Parathyroid adenoma (tissue), 2 donors: ENCODE measurements at regions not wholly inside any gene's neighbourhood (a gene's known extent, or its start where the extent isn't known, plus 50 kb on each side); places are given as distances from the start of the nearest gene placed in this dataset.

Experiments used
- H2AFZ ChIP-seq: fragments of 300-600 bp; sonication (generic); one replicate; pipeline ENCODE4 v1.7.0; 2017; ENCODE audit warnings: antibody characterized with exemption, mild to moderate bottlenecking
- H3K27ac ChIP-seq: fragments of 300-600 bp; sonication (generic); one replicate; pipeline ENCODE4 v1.7.0; 2017
- H3K27me3 ChIP-seq: fragments of 300-600 bp; sonication (generic); one replicate; pipeline ENCODE4 v1.7.0; 2017; ENCODE audit warnings: low read length; ENCODE audit not compliant: control insufficient read depth, insufficient read depth
- H3K36me3 ChIP-seq: fragments of 300-600 bp; sonication (generic); one replicate; pipeline ENCODE4 v1.7.0; 2017; ENCODE audit warnings: low read length; ENCODE audit not compliant: control insufficient read depth, insufficient read depth
- H3K4me1 ChIP-seq: fragments of 300-600 bp; sonication (generic); one replicate; pipeline ENCODE4 v1.7.0; 2017; ENCODE audit warnings: control low read depth
- H3K4me2 ChIP-seq: fragments of 300-600 bp; sonication (generic); one replicate; pipeline ENCODE4 v1.7.0; 2017; ENCODE audit warnings: low read length
- H3K4me3 ChIP-seq: fragments of 300-600 bp; sonication (generic); one replicate; pipeline ENCODE4 v1.7.0; 2017; ENCODE audit warnings: low read depth, low read length
- H3K79me2 ChIP-seq: fragments of 300-600 bp; sonication (generic); one replicate; pipeline ENCODE4 v1.7.0; 2017; ENCODE audit warnings: control low read depth
- H3K9ac ChIP-seq: fragments of 300-600 bp; sonication (generic); one replicate; pipeline ENCODE4 v1.7.0; 2017; ENCODE audit warnings: mild to moderate bottlenecking
- H3K9me3 ChIP-seq: fragments of 300-600 bp; sonication (generic); one replicate; pipeline ENCODE4 v1.7.0; 2017; ENCODE audit warnings: low read length; ENCODE audit not compliant: control insufficient read depth
- TF ChIP-seq, protein P1 (sequence below): fragments of 300-600 bp; sonication (generic); IDR thresholded peaks from one replicate; pipeline ENCODE4 v1.7.0; 2017; ENCODE audit warnings: antibody characterized with exemption, mild to moderate bottlenecking
- donor health status: primary hyperparathyroidism.

GRCh38 chr12:124464062-124464461, 103.3 kb downstream of the NCOR2 start:
- Histone ChIP-seq H3K36me3 (no peaks in the 10 kb centered on the region), H3K9me3 (no peaks in the 10 kb centered on the region)

GRCh38 chr12:124463341-124463921, 104.0 kb downstream of the NCOR2 start:
- Histone ChIP-seq H3K27me3 (no peaks in the 10 kb centered on the region), H3K79me2 (peaks cover 30% of the 10 kb centered on the region), H3K9ac (no peak overlapping the region), H3K4me2 (no peak overlapping the region), H3K9me3 (no peaks in the 10 kb centered on the region), H3K4me3 (no peak overlapping the region), H2AFZ (no peak overlapping the region), H3K4me1 (no peaks in the 10 kb centered on the region), H3K27ac (no peak overlapping the region), H3K36me3 (no peaks in the 10 kb centered on the region)
- TF ChIP-seq, protein P1, sequence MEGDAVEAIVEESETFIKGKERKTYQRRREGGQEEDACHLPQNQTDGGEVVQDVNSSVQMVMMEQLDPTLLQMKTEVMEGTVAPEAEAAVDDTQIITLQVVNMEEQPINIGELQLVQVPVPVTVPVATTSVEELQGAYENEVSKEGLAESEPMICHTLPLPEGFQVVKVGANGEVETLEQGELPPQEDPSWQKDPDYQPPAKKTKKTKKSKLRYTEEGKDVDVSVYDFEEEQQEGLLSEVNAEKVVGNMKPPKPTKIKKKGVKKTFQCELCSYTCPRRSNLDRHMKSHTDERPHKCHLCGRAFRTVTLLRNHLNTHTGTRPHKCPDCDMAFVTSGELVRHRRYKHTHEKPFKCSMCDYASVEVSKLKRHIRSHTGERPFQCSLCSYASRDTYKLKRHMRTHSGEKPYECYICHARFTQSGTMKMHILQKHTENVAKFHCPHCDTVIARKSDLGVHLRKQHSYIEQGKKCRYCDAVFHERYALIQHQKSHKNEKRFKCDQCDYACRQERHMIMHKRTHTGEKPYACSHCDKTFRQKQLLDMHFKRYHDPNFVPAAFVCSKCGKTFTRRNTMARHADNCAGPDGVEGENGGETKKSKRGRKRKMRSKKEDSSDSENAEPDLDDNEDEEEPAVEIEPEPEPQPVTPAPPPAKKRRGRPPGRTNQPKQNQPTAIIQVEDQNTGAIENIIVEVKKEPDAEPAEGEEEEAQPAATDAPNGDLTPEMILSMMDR: no peak

More at GRCh38 chr12:124464062-124464461, 103.3 kb downstream of the NCOR2 start:
- no peak overlapping the region for H3K9ac ChIP-seq
- no peak overlapping the region for H3K4me2 ChIP-seq
- TF ChIP-seq, protein P1: no peak
- no peaks in the 10 kb centered on the region for H3K4me1 ChIP-seq
- H3K4me3 ChIP-seq: no peak overlapping the region
- H3K27me3 ChIP-seq: no peaks in the 10 kb centered on the region
- H3K27ac ChIP-seq: no peak overlapping the region
- H2AFZ ChIP-seq: no peak overlapping the region
- peaks cover 32% of the 10 kb centered on the region for H3K79me2 ChIP-seq

GRCh38 chr12:124462750-124463149, 104.7 kb downstream of the NCOR2 start:
- Histone ChIP-seq H3K27me3 (no peaks in the 10 kb centered on the region), H3K4me2 (no peak overlapping the region), H3K4me3 (no peak overlapping the region), H2AFZ (no peak overlapping the region), H3K4me1 (no peaks in the 10 kb centered on the region), H3K27ac (no peak overlapping the region), H3K36me3 (no peaks in the 10 kb centered on the region), H3K9me3 (no peaks in the 10 kb centered on the region), H3K9ac (no peak overlapping the region), H3K79me2 (peaks cover 30% of the 10 kb centered on the region)
- TF ChIP-seq, protein P1: no peak

GRCh38 chr12:124461851-124462623, 105.4 kb downstream of the NCOR2 start:
- H3K79me2 ChIP-seq: peaks cover 32% of the 10 kb centered on the region
- H3K4me2 ChIP-seq: no peak overlapping the region
- no peaks in the 10 kb centered on the region for H3K4me1 ChIP-seq
- H3K9me3 ChIP-seq: no peaks in the 10 kb centered on the region
- no peak overlapping the region for H2AFZ ChIP-seq
- no peak overlapping the region for H3K27ac ChIP-seq
- H3K9ac ChIP-seq: no peak overlapping the region
- no peaks in the 10 kb centered on the region for H3K27me3 ChIP-seq
- H3K36me3 ChIP-seq: no peaks in the 10 kb centered on the region
- H3K4me3 ChIP-seq: no peak overlapping the region
- TF ChIP-seq, protein P1: no peak
